ENCODE measurements at regions not wholly inside any gene's neighbourhood (a gene's known extent, or its start where the extent isn't known, plus 50 kb on each side); places are given as distances from the start of the nearest gene placed in this dataset.

DNA sequence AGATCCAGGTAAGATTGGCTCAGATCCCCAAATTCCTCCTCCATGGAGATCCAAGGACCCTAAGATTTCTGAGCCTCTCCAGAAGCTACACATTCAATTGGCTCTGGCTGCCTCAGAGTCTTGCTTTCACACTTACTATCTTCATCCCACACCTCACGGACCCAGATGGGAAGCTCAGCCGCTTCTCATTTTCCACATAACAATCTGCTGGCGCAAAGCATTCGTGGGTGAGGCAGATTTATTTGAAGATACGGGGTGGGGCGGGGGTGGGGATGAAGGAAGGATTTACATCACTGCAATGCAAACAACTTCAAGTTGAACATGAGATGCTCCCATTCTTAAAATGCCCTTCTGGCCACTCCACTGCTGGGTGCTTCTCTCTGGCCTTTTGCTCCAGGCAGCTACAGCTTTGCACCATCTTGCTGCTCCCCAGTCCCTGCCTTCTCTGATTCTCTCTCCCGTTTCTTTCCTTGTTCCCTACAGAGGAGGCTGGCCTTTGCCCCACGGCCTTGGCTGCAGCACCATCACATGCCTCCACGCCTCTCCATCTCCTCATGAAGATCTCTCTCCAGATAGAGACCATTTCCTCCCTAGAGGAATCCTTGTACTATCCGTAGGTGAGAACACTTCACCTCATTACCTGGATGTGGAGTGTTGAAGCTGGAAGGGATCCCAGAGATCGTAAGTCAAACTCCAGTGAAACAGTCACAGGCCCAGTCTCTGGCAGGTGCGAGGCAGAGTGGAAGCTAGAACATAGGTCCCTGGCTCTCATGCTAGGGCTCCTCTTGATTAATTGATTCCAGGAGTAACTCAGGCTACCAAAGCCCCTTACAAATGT is 175.9 kb downstream of the RPLP1 start:
- no peak for DNase-seq (ENCODE audit: low spot score)

- DNase-seq (ENCODE audit: low spot score): no peak
These were observed 177.1 kb downstream of the RPLP1 start for GRCh38 chr15:69629631-69630161.

DNA sequence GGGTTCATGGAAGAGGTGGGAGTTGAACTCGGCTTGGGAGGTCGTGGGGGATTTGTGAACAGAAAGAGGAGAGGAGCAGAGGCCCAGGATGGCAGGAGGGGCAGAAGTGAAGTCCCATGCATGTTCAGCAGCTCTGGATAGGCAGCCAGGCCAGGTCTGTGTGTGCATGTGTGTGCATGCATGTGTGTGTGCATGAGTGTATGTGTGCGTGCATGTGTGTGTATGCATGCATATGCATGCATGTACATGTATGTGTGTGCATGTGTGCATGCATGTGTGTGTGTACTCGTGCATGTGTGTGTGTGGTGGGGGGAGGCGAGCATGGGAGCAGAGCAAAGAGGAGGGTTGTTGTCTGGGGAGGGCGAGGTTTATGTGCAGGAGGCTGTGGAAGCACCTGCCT is 178.4 kb downstream of the RPLP1 start:
- DNase-seq (ENCODE audit: low spot score): no peak

- DNase-seq (ENCODE audit: low spot score): no peak
These were observed 179.4 kb downstream of the RPLP1 start for GRCh38 chr15:69631978-69632377.

GRCh38 chr15:69634860-69635259 is 182.2 kb downstream of the RPLP1 start:
- DNase-seq (ENCODE audit: low spot score): no peak

DNA sequence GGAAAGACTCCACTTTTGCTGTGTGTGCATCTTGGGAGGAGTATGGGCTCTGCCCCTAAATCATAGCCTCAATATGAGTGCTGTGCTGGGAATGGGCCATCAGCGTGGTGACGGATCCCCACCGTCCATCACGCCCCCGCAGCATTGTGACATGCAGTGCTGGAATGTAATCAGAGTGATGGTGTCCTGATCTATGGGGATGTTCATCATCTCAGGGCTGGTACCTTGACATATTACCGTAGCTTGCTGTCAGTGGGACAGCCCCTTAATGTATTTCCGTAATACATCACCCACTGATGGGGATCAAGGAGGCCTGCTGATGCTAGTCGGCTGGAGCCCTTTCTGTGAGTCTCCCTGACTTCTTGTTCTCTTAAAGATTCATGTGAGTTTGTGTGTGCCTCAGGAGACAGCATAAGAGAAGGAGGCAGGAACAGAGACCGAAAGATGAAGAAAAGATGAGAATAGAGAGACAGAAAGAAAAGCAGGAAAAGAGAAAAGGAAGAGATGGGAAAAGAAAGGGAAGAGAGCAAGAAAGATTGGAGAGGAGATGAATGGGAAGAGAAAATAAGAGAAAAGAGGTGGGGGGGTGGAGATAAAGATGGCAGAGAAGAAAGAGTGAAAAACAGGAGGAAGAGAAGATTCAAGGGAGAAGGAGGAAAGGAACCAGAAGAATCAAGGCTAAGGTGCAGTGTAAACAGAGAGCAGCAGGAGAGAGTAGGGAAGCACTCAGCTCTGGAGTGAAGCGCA is 183.7 kb downstream of the RPLP1 start:
- no peak for DNase-seq (ENCODE audit: low spot score)

DNA sequence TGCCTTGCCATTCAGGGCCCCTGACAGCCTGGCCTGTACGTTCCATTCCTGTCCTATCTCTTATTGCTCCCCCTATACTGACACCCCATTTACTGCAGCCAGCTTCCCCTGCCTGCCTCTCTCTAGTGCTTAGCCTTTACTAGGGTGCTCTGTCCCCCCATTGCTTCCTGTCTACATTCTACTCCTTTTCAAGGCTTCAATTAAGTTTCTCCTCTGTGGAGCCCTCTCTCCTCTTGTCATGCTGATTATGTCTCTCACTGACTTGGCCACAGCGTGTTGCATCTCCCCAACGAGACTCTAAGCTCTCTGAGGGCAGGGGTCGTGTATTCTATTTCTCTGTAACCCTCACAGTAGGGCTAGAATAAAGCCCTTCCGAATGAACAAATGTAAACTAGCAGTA is 185.2 kb downstream of the RPLP1 start:
- no peak for DNase-seq (ENCODE audit: low spot score)

DNA sequence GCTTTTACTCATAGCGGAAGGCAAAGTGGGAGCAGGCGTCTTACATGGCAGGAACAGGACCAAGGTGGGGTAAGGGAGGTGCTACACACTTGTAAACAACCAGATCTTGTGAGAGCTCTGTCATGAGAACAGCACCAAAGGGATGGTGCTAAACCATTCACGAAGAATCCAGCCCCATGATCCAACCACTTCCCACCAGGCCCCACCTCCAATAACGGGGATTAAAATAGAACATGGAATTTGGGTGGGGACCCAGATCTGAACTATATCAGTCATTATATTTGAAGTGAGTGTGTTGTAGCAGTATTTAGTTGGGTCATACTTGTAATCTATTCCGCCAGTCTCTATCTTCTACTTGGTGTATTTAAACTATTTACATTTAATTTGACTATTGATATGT is 190.9 kb downstream of the RPLP1 start:
- DNase-seq (ENCODE audit: low spot score): no peak

DNA sequence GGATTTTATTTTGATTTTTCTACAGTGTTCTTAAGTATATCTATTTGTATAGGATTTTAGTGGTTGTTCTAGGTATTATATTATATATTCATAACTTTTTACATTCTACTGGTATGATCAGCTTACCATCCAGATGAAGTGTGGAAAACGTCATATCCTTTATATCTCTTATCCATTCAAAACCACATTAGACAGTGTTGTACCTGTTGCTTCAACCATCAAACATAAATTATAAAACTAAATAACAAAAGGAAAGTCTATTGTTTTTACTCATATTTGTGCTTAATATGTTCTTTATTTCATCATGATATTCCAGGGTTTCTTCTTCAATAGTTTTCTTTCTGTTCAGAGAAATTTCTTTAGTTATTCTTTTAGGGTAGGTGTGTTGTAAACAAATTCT is 191.4 kb downstream of the RPLP1 start:
- no peak for DNase-seq (ENCODE audit: low spot score)

DNA sequence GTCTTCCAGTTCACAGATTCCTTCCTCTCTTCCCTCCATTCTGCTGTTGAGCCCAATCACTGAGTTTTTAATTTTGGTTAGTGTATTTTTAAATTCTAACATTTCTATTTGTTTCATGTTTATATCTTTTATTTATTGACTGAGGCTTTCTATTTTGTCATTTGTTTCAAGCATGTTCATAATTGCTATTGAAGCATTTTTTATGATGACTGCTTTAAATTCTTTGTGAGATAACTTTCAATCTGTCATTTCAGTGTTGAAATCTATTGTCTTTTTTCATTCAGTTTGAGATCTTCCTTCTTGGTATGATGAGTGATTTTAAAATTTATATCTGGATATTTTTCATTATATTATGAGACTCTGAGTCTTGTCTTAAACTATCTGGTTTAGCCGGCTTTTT is 192.3 kb downstream of the RPLP1 start:
- DNase-seq (ENCODE audit: low spot score): no peak

GRCh38 chr15:69647142-69647513 is 194.5 kb downstream of the RPLP1 start:
- DNase-seq (ENCODE audit: low spot score): no peak

DNA sequence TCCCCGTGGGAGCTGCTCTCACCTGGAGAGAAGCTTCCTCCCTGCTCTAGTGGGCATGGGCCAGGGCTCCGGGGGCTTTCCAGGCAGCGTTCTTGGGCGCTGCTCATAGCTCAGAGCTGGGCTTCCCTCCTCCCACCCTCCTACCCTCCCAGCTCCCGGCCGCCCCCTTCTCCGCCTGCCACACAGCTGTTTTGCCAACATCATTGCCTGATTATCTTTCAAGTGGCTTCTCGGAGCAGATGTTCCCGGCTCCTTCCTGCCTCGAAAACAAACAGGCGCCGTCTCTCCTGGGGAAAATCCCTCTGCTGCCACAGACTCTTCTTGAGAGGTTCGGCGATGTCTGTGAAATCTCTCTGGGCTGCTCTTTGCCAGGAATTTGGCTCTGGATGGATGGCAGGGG is 195.6 kb downstream of the RPLP1 start:
- DNase-seq (ENCODE audit: low spot score): no peak

GRCh38 chr15:69648775-69649735 is 196.4 kb downstream of the RPLP1 start:
- DNase-seq (ENCODE audit: low spot score): no peak

- no peak for DNase-seq (ENCODE audit: low spot score)
These were observed 199.7 kb downstream of the RPLP1 start for GRCh38 chr15:69652293-69652692.

DNA sequence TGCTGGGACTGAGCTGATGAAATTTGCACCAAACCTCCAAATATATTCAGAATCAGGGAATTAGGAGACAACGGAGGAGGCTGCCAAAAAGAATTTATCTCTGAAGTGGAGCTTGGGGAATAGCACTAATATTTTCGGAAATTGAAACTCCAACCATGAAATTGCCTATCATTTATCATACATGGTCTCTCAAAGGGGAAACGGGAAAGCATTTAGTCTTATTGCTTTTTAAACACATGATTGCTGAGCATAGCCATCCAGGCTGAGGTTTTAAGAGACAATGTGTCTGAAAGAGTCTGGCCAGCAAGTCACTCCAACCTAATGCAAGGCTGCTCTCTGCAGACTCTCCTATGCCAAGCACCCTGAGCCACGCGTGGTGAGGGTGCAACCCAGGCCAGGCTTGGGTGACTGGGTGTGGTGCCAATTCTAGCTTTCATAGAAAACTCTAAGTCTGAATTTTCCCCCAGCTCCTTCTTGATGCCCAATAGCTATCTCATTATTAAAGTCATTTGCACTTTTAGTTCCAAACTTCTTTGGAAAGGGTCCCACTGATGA is 200.2 kb downstream of the RPLP1 start:
- DNase-seq (ENCODE audit: low spot score): no peak

- no peak for DNase-seq (ENCODE audit: low spot score)
These were observed 200.7 kb downstream of the RPLP1 start for GRCh38 chr15:69653306-69653705.

DNA sequence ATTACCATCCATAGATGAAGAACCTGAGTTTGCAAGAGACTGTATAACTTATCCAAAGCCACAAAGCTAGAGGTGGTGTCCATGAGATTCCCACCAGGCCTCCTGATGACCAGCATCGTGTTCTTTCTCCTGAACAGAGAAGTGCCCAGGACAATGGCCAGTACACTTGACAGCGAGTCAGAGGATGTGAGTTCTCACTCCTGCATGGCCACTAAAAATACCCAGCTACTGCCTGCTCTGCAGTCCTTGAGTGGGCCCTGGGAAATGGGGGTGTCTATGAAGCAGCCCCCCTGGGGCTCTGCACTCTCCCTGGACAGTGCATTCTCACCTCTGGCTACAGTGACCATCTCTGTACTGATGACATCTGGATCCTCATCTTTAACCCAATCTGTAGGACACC is 201.2 kb downstream of the RPLP1 start:
- no peak for DNase-seq (ENCODE audit: low spot score)

DNA sequence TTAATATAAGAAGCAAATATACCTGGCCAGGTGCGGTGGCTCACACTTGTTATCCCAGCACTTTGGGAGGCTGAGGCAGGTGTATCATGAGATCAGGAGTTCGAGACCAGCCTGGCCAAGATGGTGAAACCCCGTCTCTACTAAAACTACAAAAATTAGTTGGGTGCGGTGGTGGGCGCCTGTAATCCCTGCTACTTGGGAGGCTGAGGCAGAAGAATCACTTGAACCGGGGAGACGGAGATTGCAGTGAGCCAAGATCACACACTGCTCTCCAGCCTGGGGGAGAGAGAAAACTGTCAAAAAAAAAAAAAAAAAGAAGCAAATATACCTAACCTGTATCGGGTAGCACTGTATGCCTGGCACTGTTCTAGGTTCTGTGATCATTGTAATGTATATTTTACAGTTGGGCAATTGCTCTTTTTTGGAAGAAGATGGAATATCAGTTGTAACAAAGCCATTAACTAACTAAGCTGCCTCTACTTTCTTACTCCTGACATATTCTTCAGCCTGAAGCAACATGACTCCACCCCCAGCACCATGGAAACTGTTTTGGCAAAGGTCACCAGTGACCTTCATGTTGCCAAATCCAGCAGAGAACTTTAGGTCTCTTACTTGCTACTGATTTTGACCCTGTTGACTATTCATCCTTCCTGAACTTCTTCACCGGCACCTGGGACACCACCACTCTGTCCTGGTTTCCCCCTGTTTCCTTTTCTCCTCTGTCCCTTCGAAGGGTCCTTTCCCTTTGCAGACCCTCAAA is 203.8 kb downstream of the RPLP1 start:
- no peak for DNase-seq (ENCODE audit: low spot score)

DNA sequence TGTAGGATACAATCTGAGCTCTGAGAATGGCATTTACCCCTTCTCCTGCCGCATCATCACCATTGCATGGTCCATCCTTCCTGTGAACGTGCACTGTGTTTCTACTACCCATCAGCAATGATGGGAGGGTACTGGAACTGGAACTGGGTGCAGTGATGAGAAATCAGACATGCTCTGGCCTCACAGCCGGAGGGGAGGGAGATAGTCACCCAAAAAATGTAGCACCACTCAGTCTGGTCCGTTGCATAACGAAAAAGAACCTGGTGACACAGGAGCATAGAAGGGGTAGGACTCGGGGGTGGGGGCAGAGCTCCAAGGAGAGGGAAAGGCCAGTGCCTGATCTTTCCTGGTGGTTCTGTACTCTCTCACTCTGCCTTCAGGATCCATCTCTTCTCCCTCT is 205.0 kb downstream of the RPLP1 start:
- DNase-seq (ENCODE audit: low spot score): no peak

DNA sequence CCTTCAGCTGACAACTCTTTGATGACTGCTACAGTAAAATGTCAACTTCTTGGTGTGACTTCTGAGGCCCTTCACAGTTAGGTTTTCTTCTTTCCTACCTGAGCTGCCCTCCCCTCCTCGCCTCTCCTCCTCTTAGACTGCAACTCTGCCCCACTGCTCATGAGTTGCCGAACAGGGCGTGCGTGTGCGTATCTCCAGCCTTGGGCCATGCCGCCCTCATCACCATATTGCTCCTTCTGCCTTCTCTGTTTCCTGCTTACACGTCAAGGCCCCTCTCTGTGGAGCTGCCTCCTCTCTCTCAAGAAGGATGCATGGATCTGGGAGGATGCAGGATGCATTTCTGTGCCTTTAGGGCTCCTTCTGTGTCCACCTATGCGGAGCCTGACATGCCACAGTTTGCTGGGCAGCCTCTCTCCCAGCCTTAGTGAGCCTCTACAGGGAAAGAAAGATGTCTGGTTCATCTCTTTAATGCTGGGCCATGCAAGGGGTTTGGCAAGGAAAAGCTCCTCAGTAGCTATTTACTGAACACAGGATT is 205.9 kb downstream of the RPLP1 start:
- DNase-seq (ENCODE audit: low spot score): no peak
